H1 (cell line): ENCODE measurements at regions not wholly inside any gene's neighbourhood (a gene's known extent, or its start where the extent isn't known, plus 50 kb on each side); places are given as distances from the start of the nearest gene placed in this dataset.

ENCODE experiments used
- CTCF ChIA-PET: fragments of 300-600 bp; sonication (Branson Sonifier 250); formaldehyde crosslinking; loops from one replicate; lab custom pipeline; 2021; ENCODE audit not compliant: partially characterized antibody; lab: Charles Lee
- POLR2A ChIA-PET: fragments of 300-600 bp; sonication (Branson Sonifier 250); formaldehyde crosslinking; loops from one replicate; lab custom pipeline; 2021; ENCODE audit warnings: inconsistent platforms; ENCODE audit not compliant: partially characterized antibody; lab: Charles Lee
- DNase-seq, 2 experiments: peaks; one replicate each; pipeline versions ENCODE4 v3.0.0 to v3.0.0-alpha.2; 2010 to 2022; ENCODE audit warnings: low spot score in 2 of 2, low read depth in 1 of 2, mixed read lengths in 1 of 2
- FAIRE-seq: peaks from 2 replicates; lab custom pipeline; 2011; peaks lifted over from hg19 to GRCh38; lab: Jason Lieb, UNC
- H2AFZ ChIP-seq: 2 replicates; pipeline ENCODE4 v1.8.1; 2012; ENCODE audit warnings: low read length, inconsistent platforms
- H2AK5ac ChIP-seq: 2 replicates; pipeline ENCODE4 v1.6.1; 2013; ENCODE audit warnings: low read depth, low read length
- H2BK120ac ChIP-seq: replicated peaks from 2 replicates; pipeline ENCODE3; 2013; ENCODE audit warnings: low read depth, low read length, inconsistent platforms
- H2BK12ac ChIP-seq: 2 replicates; pipeline ENCODE4 v1.6.1; 2013; ENCODE audit warnings: low read depth, low read length
- H2BK15ac ChIP-seq: 2 replicates; pipeline ENCODE4 v1.6.1; 2013; ENCODE audit warnings: low read length
- H2BK20ac ChIP-seq: 2 replicates; pipeline ENCODE4 v1.6.1; 2013; ENCODE audit warnings: low read length
- H2BK5ac ChIP-seq: 2 replicates; pipeline ENCODE4 v1.6.1; 2013; ENCODE audit warnings: low read depth, low read length
- H3K14ac ChIP-seq: 2 replicates; pipeline ENCODE4 v1.6.1; 2013; ENCODE audit warnings: inconsistent platforms; ENCODE audit not compliant: insufficient read length
- H3K18ac ChIP-seq: 2 replicates; pipeline ENCODE4 v1.6.1; 2013; ENCODE audit warnings: low read length; ENCODE audit errors: extremely low read depth
- H3K23ac ChIP-seq: 2 replicates; pipeline ENCODE4 v1.6.1; 2013; ENCODE audit warnings: inconsistent platforms; ENCODE audit not compliant: insufficient read length
- H3K23me2 ChIP-seq: 2 replicates; pipeline ENCODE4 v1.6.1; 2013; ENCODE audit warnings: low read depth, low read length
- H3K27ac ChIP-seq: 2 replicates; pipeline ENCODE4 v1.6.1; 2011; ENCODE audit warnings: low read depth, low read length, inconsistent platforms
- H3K27me3 ChIP-seq, 4 experiments: replicated peaks in 1 of 4; 1 replicate in 1 of 4; 2 replicates in 3 of 4; pipeline versions ENCODE4 v1.6.1 to v1.8.1; 2011 to 2013; ENCODE audit warnings: low read length in 3 of 4, mild to moderate bottlenecking in 3 of 4, inconsistent platforms in 2 of 4, mixed read lengths in 2 of 4, moderate library complexity in 1 of 4; ENCODE audit not compliant: control insufficient read depth in 3 of 4, insufficient read depth in 3 of 4; ENCODE audit errors: extremely low read depth in 1 of 4
- H3K36me3 ChIP-seq, 4 experiments: 2 replicates each; pipeline versions ENCODE4 v1.6.1 to v1.8.1; 2011 to 2013; ENCODE audit warnings: mild to moderate bottlenecking in 4 of 4, low read length in 3 of 4, moderate library complexity in 2 of 4, control low read depth in 1 of 4, inconsistent platforms in 1 of 4; ENCODE audit not compliant: insufficient read depth in 4 of 4, control insufficient read depth in 2 of 4
- H3K4ac ChIP-seq: replicated peaks from 2 replicates; pipeline ENCODE3; 2013; ENCODE audit warnings: low read length, low read depth, mixed read lengths, inconsistent platforms; ENCODE audit not compliant: insufficient read length
- H3K4me1 ChIP-seq, 4 experiments: replicated peaks in 1 of 4; 1 replicate in 1 of 4; 2 replicates in 3 of 4; pipeline versions ENCODE4 v1.6.1 to v1.8.1; 2011 to 2013; ENCODE audit warnings: low read length in 3 of 4, inconsistent platforms in 2 of 4, mixed read lengths in 1 of 4; ENCODE audit not compliant: insufficient read depth in 4 of 4, control insufficient read depth in 3 of 4
- H3K4me2 ChIP-seq, 2 experiments: 2 replicates each; pipeline versions ENCODE4 v1.6.1 to v1.8.1; 2011 to 2013; ENCODE audit warnings: low read depth in 2 of 2, low read length in 2 of 2, control low read depth in 1 of 2, inconsistent platforms in 1 of 2, mild to moderate bottlenecking in 1 of 2; ENCODE audit not compliant: insufficient read depth in 1 of 2
- H3K4me3 ChIP-seq, 4 experiments: fragments of 200-600, 300-600 bp in 1 of 4; sonication (generic), shearing (Covaris generic), sonication (Bioruptor Twin) in 1 of 4; 2 replicates each; pipeline versions ENCODE4 v1.5.1 to v1.8.1; 2011 to 2016; ENCODE audit warnings: low read length in 4 of 4, low read depth in 3 of 4, control low read depth in 2 of 4, inconsistent platforms in 2 of 4, mild to moderate bottlenecking in 2 of 4, mixed read lengths in 1 of 4, moderate library complexity in 1 of 4; ENCODE audit not compliant: insufficient read depth in 2 of 4; ENCODE audit errors: extremely low read depth in 1 of 4
- H3K56ac ChIP-seq: replicated peaks from 2 replicates; pipeline ENCODE3; 2013; ENCODE audit warnings: low read depth, mild to moderate bottlenecking, mixed read lengths, low read length, inconsistent platforms; ENCODE audit not compliant: insufficient read length
- H3K79me1 ChIP-seq: 2 replicates; pipeline ENCODE4 v1.6.1; 2013; ENCODE audit warnings: low read depth, low read length, control low read depth
- H3K79me2 ChIP-seq, 2 experiments: 2 replicates each; pipeline versions ENCODE4 v1.6.1 to v1.8.1; 2012 to 2013; ENCODE audit warnings: low read length in 2 of 2, mild to moderate bottlenecking in 2 of 2, inconsistent platforms in 1 of 2; ENCODE audit not compliant: insufficient read depth in 2 of 2, control insufficient read depth in 1 of 2
- H3K9ac ChIP-seq, 4 experiments: replicated peaks in 1 of 4; 1 replicate in 1 of 4; 2 replicates in 3 of 4; pipeline versions ENCODE4 v1.6.1 to v1.8.1; 2011 to 2013; ENCODE audit warnings: low read depth in 3 of 4, low read length in 3 of 4, control low read depth in 2 of 4, mild to moderate bottlenecking in 2 of 4, moderate library complexity in 2 of 4, inconsistent platforms in 1 of 4; ENCODE audit errors: extremely low read depth in 1 of 4
- H3K9me3 ChIP-seq, 2 experiments: 2 replicates each; pipeline versions ENCODE4 v1.6.1 to v1.8.1; 2012 to 2013; ENCODE audit warnings: mild to moderate bottlenecking in 2 of 2, moderate library complexity in 2 of 2, control low read depth in 1 of 2, inconsistent platforms in 1 of 2, low read depth in 1 of 2, low read length in 1 of 2, mixed read lengths in 1 of 2; ENCODE audit not compliant: insufficient read depth in 2 of 2
- H4K20me1 ChIP-seq, 2 experiments: replicated peaks in 1 of 2; 2 replicates each; pipeline versions ENCODE3 to v1.8.1; 2011 to 2013; ENCODE audit warnings: inconsistent platforms in 2 of 2, low read length in 2 of 2, mild to moderate bottlenecking in 1 of 2; ENCODE audit not compliant: insufficient read depth in 2 of 2, control insufficient read depth in 1 of 2
- H4K5ac ChIP-seq: 2 replicates; pipeline ENCODE4 v1.6.1; 2013; ENCODE audit warnings: low read length, low read depth, mixed read lengths, inconsistent platforms; ENCODE audit not compliant: insufficient read length
- H4K8ac ChIP-seq: 2 replicates; pipeline ENCODE4 v1.8.0; 2013; ENCODE audit warnings: mild to moderate bottlenecking, moderate library complexity, low read length, inconsistent platforms; ENCODE audit not compliant: insufficient read depth; ENCODE audit errors: extremely low read depth
- H4K91ac ChIP-seq: replicated peaks from 2 replicates; pipeline ENCODE3; 2013; ENCODE audit warnings: low read length, mixed read lengths, inconsistent platforms; ENCODE audit not compliant: insufficient read length
- CBX8 ChIP-seq: fragments of 300-800, 300-1000 bp; sonication (generic); IDR thresholded peaks from 2 replicates; pipeline ENCODE4 v1.7.1; 2016; ENCODE audit warnings: low read depth, low read length, borderline replicate concordance
- EP300 ChIP-seq, 2 experiments: IDR thresholded peaks; 1 replicate in 1 of 2; 2 replicates in 1 of 2; pipeline ENCODE4 v1.6.1; 2011 to 2012; ENCODE audit warnings: low read depth in 2 of 2, low read length in 2 of 2, mild to moderate bottlenecking in 2 of 2, borderline replicate concordance in 1 of 2, inconsistent platforms in 1 of 2, moderate library complexity in 1 of 2
- POLR2A ChIP-seq, 2 experiments: IDR thresholded peaks; 1 replicate in 1 of 2; 2 replicates in 1 of 2; pipeline ENCODE4 v1.6.1; 2011; ENCODE audit warnings: low read depth in 2 of 2, low read length in 2 of 2, mild to moderate bottlenecking in 2 of 2; ENCODE audit errors: control extremely low read depth in 1 of 2
- POU5F1 ChIP-seq: IDR thresholded peaks from 2 replicates; pipeline ENCODE4 v1.6.1; 2011; ENCODE audit warnings: low read depth, mild to moderate bottlenecking, low read length, moderate library complexity
- SP1 ChIP-seq: IDR thresholded peaks from 2 replicates; pipeline ENCODE4 v1.6.1; 2011; ENCODE audit warnings: low read depth, low read length
- WGBS, 2 experiments: shearing (Covaris generic) in 1 of 2; methylation state at CpG; one replicate each; pipeline versions ENCODE4 v1.1.6 to v1.1.7; 2013 to 2015; ENCODE audit warnings: low lambda C conversion rate in 2 of 2, mixed read lengths in 2 of 2, inconsistent platforms in 1 of 2, low coverage in 1 of 2, missing lambda C conversion rate in 1 of 2; ENCODE audit not compliant: insufficient replicate concordance in 2 of 2, insufficient coverage in 1 of 2, insufficient read length in 1 of 2; ENCODE audit errors: extremely low coverage in 1 of 2, missing lambda C conversion rate in 1 of 2; 5-methylcytosine and 5-hydroxymethylcytosine counted together
- TF ChIP-seq, protein P1 (sequence below): IDR thresholded peaks from 2 replicates; pipeline ENCODE4 v1.6.1; 2012; ENCODE audit warnings: inconsistent platforms

DNA sequence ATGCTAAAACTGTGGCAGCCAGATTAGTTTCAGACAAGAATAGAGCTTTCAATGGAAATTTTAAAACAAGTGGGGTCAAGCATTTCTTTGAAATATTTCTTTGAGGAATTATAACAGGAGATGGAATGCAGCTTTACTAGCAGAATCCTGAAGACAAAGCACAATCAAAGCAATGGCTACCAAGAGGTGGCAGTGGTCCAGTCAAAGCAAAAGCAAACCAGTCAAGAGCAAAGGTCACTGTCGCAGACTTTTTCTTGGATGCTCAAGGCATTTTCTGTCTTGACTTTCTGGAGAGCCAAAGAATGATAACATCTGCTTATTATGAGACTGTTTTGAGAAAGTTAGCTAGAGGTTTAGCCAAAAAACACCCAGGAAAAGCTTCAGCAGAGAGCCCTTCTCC lies 351.2 kb upstream of the DLGAP1 start:
- no peak for TF ChIP-seq SP1
- TF ChIP-seq, protein P1, sequence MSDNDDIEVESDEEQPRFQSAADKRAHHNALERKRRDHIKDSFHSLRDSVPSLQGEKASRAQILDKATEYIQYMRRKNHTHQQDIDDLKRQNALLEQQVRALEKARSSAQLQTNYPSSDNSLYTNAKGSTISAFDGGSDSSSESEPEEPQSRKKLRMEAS: no peak
- no peak for TF ChIP-seq POU5F1
- no peak for TF ChIP-seq CBX8
- no peak for TF ChIP-seq POLR2A (IDR thresholded peaks at IDR 0.05; ENCODE audit: control extremely low read depth in 1 of 2, low read depth in 2 of 2, low read length in 2 of 2)
- TF ChIP-seq EP300 (IDR thresholded peaks at IDR 0.05; ENCODE audit: borderline replicate concordance in 1 of 2, low read depth in 2 of 2, low read length in 2 of 2): no peak
- Histone ChIP-seq H3K79me2 (no peaks in the 10 kb centered on the region), H2BK15ac (no peak overlapping the region), H3K36me3 (no peaks in the 10 kb centered on the region), H3K27me3 (no peaks in the 10 kb centered on the region), H3K14ac (no peak overlapping the region), H4K91ac (no peak overlapping the region), H3K79me1 (no peaks in the 10 kb centered on the region), H2BK120ac (no peak overlapping the region), H3K4me1 (0 out of 7 replicates have a peak, but pooled peaks cover 0 to 2% (median 0%) of the 10 kb centered on the region in 4 experiments), H3K4ac (no peak overlapping the region), H3K4me3 (no peak overlapping the region), H2BK12ac (no peak overlapping the region), H2BK20ac (no peak overlapping the region), H4K20me1 (no peaks in the 10 kb centered on the region), H2BK5ac (no peak overlapping the region), H3K23me2 (no peaks in the 10 kb centered on the region), H3K56ac (no peak overlapping the region), H4K8ac (no peak overlapping the region), H3K27ac (no peak overlapping the region), H3K18ac (no peak overlapping the region), H4K5ac (no peak overlapping the region), H3K9ac (no peak overlapping the region), H3K23ac (no peak overlapping the region), H3K9me3 (peaks cover 0 to 3% of the 10 kb centered on the region in 2 experiments; a peak in 1 of 4 replicates), H2AFZ (no peak overlapping the region), H3K4me2 (no peak overlapping the region), H2AK5ac (no peak overlapping the region)
- ChIA-PET POLR2A (no interaction called here), CTCF (interaction anchor here (2.5 kb wide), 1 partner anchor 217 kb away, joined by 5 read pairs; no protein-coding TSS in a partner anchor)
- FAIRE-seq: no peak
- DNase-seq: no peak
- WGBS, 2 experiments: 85% methylated on average over 1 of the region's 1 CpG; no CpG with 5 or more reads in 1 of the 2 experiments
